Muscle layer of colon (tissue), 2 donors: ENCODE measurements at regions not wholly inside any gene's neighbourhood (a gene's known extent, or its start where the extent isn't known, plus 50 kb on each side); places are given as distances from the start of the nearest gene placed in this dataset.

Experiments used
- H3K27ac ChIP-seq: one replicate; pipeline ENCODE4 v1.7.0; 2013; ENCODE audit warnings: low read depth, mild to moderate bottlenecking, low read length, moderate library complexity
- H3K27me3 ChIP-seq, 2 donors: one replicate each; pipeline ENCODE4 v1.7.0; 2013; ENCODE audit warnings: low read length in 2 of 2, mild to moderate bottlenecking in 2 of 2; ENCODE audit not compliant: insufficient read depth in 2 of 2, control insufficient read depth in 1 of 2
- H3K36me3 ChIP-seq: one replicate; pipeline ENCODE4 v1.7.0; 2013; ENCODE audit warnings: mild to moderate bottlenecking, low read length; ENCODE audit not compliant: insufficient read depth
- H3K4me1 ChIP-seq: one replicate; pipeline ENCODE4 v1.7.0; 2013; ENCODE audit warnings: mild to moderate bottlenecking, low read length; ENCODE audit not compliant: insufficient read depth
- H3K4me3 ChIP-seq, 2 donors: one replicate each; pipeline ENCODE4 v1.7.0; 2013; ENCODE audit warnings: low read length in 2 of 2, low read depth in 1 of 2, mild to moderate bottlenecking in 1 of 2, moderate library complexity in 1 of 2
- H3K9ac ChIP-seq: one replicate; pipeline ENCODE4 v1.7.0; 2013; ENCODE audit warnings: low read length
- H3K9me3 ChIP-seq: one replicate; pipeline ENCODE4 v1.7.0; 2013; ENCODE audit warnings: mild to moderate bottlenecking, low read length
- donor health status: abdominal sarcoma.
- donor health status: Adenocarcinoma of cecum.

GRCh38 chr1:165011186-165011585 is 345.3 kb downstream of the LMX1A start:
- peaks cover 23% of the 10 kb centered on the region for H3K4me1 ChIP-seq
- no peak overlapping the region for H3K4me3 ChIP-seq
- no peak overlapping the region for H3K9ac ChIP-seq
- no peak overlapping the region for H3K27ac ChIP-seq
- no peaks in the 10 kb centered on the region for H3K9me3 ChIP-seq
- H3K36me3 ChIP-seq: no peaks in the 10 kb centered on the region
- H3K27me3 ChIP-seq: no peaks in the 10 kb centered on the region

GRCh38 chr1:165010418-165011070 is 346.0 kb downstream of the LMX1A start:
- Histone ChIP-seq H3K4me1 (peaks cover 23% of the 10 kb centered on the region), H3K9ac (no peak overlapping the region), H3K9me3 (no peaks in the 10 kb centered on the region), H3K27me3 (no peaks in the 10 kb centered on the region), H3K27ac (no peak overlapping the region), H3K4me3 (no peak overlapping the region), H3K36me3 (no peaks in the 10 kb centered on the region)

- no peak overlapping the region for H3K9ac ChIP-seq
- no peaks in the 10 kb centered on the region for H3K27me3 ChIP-seq
- peaks cover 23% of the 10 kb centered on the region for H3K4me1 ChIP-seq
- H3K36me3 ChIP-seq: no peaks in the 10 kb centered on the region
- no peaks in the 10 kb centered on the region for H3K9me3 ChIP-seq
- no peak overlapping the region for H3K27ac ChIP-seq
- no peak overlapping the region for H3K4me3 ChIP-seq
Measured at GRCh38 chr1:165006831-165007230, 349.7 kb downstream of the LMX1A start.

GRCh38 chr1:164999146-164999545 is 357.4 kb downstream of the LMX1A start:
- no peak overlapping the region for H3K4me3 ChIP-seq
- H3K9me3 ChIP-seq: no peaks in the 10 kb centered on the region
- no peak overlapping the region for H3K27ac ChIP-seq
- H3K36me3 ChIP-seq: no peaks in the 10 kb centered on the region
- no peak overlapping the region for H3K9ac ChIP-seq
- no peaks in the 10 kb centered on the region for H3K27me3 ChIP-seq
- H3K4me1 ChIP-seq: no peaks in the 10 kb centered on the region

- no peak overlapping the region for H3K27ac ChIP-seq
- no peak overlapping the region for H3K4me3 ChIP-seq
- no peaks in the 10 kb centered on the region for H3K4me1 ChIP-seq
- H3K9ac ChIP-seq: no peak overlapping the region
- no peaks in the 10 kb centered on the region for H3K27me3 ChIP-seq
- H3K9me3 ChIP-seq: no peaks in the 10 kb centered on the region
- no peaks in the 10 kb centered on the region for H3K36me3 ChIP-seq
Measured at GRCh38 chr1:164991763-164992314, 364.7 kb downstream of the LMX1A start.

GRCh38 chr1:164983023-164983650 is 373.4 kb downstream of the LMX1A start:
- H3K27ac ChIP-seq: no peak overlapping the region
- no peaks in the 10 kb centered on the region for H3K36me3 ChIP-seq
- peaks cover 27% of the 10 kb centered on the region for H3K4me1 ChIP-seq
- no peaks in the 10 kb centered on the region for H3K27me3 ChIP-seq
- H3K4me3 ChIP-seq: no peak overlapping the region
- H3K9ac ChIP-seq: no peak overlapping the region
- H3K9me3 ChIP-seq: no peaks in the 10 kb centered on the region

- peaks cover 27% of the 10 kb centered on the region for H3K4me1 ChIP-seq
- no peak overlapping the region for H3K9ac ChIP-seq
- no peaks in the 10 kb centered on the region for H3K9me3 ChIP-seq
- no peak overlapping the region for H3K4me3 ChIP-seq
- no peak overlapping the region for H3K27ac ChIP-seq
- H3K27me3 ChIP-seq: no peaks in the 10 kb centered on the region
- H3K36me3 ChIP-seq: no peaks in the 10 kb centered on the region
Measured at GRCh38 chr1:164982545-164982944, 374.0 kb downstream of the LMX1A start.

GRCh38 chr1:164977561-164977960 is 379.0 kb downstream of the LMX1A start:
- H3K9ac ChIP-seq: no peak overlapping the region
- H3K27me3 ChIP-seq: no peaks in the 10 kb centered on the region
- no peak overlapping the region for H3K27ac ChIP-seq
- H3K9me3 ChIP-seq: no peaks in the 10 kb centered on the region
- H3K36me3 ChIP-seq: no peaks in the 10 kb centered on the region
- H3K4me3 ChIP-seq: no peak overlapping the region
- peaks cover 15% of the 10 kb centered on the region for H3K4me1 ChIP-seq

GRCh38 chr1:164971921-164972415 is 384.5 kb downstream of the LMX1A start:
- no peak overlapping the region for H3K4me3 ChIP-seq
- no peaks in the 10 kb centered on the region for H3K4me1 ChIP-seq
- H3K27ac ChIP-seq: no peak overlapping the region
- H3K36me3 ChIP-seq: no peaks in the 10 kb centered on the region
- no peak overlapping the region for H3K9ac ChIP-seq
- no peaks in the 10 kb centered on the region for H3K27me3 ChIP-seq
- no peaks in the 10 kb centered on the region for H3K9me3 ChIP-seq

GRCh38 chr1:164971391-164971790 is 385.1 kb downstream of the LMX1A start:
- Histone ChIP-seq H3K9me3 (no peaks in the 10 kb centered on the region), H3K9ac (no peak overlapping the region), H3K27me3 (no peaks in the 10 kb centered on the region), H3K4me3 (no peak overlapping the region), H3K27ac (no peak overlapping the region), H3K36me3 (no peaks in the 10 kb centered on the region), H3K4me1 (no peaks in the 10 kb centered on the region)

- no peak overlapping the region for H3K27ac ChIP-seq
- no peaks in the 10 kb centered on the region for H3K9me3 ChIP-seq
- no peaks in the 10 kb centered on the region for H3K27me3 ChIP-seq
- H3K4me3 ChIP-seq: no peak overlapping the region
- H3K36me3 ChIP-seq: no peaks in the 10 kb centered on the region
- H3K4me1 ChIP-seq: no peaks in the 10 kb centered on the region
- no peak overlapping the region for H3K9ac ChIP-seq
Measured at GRCh38 chr1:164969253-164969652, 387.3 kb downstream of the LMX1A start.
